OCI-LY1 (cell line): ENCODE measurements at regions not wholly inside any gene's neighbourhood (a gene's known extent, or its start where the extent isn't known, plus 50 kb on each side); places are given as distances from the start of the nearest gene placed in this dataset.

ENCODE experiments used
- EZH2 ChIP-seq: fragments of 200-600 bp; sonication (generic), shearing (Covaris generic); IDR thresholded peaks from 2 replicates; pipeline ENCODE4 v1.8.0; 2017; ENCODE audit warnings: borderline replicate concordance, mixed run types, mild to moderate bottlenecking, antibody characterized with exemption, low read length, moderate library complexity, mixed read lengths
- TF ChIP-seq, protein P1 (sequence below): fragments of 200-600 bp; sonication (generic), shearing (Covaris generic); IDR thresholded peaks from 2 replicates; pipeline ENCODE4 v1.5.1; 2017; ENCODE audit warnings: mild to moderate bottlenecking, antibody characterized with exemption, low read length, moderate library complexity, mixed read lengths

DNA sequence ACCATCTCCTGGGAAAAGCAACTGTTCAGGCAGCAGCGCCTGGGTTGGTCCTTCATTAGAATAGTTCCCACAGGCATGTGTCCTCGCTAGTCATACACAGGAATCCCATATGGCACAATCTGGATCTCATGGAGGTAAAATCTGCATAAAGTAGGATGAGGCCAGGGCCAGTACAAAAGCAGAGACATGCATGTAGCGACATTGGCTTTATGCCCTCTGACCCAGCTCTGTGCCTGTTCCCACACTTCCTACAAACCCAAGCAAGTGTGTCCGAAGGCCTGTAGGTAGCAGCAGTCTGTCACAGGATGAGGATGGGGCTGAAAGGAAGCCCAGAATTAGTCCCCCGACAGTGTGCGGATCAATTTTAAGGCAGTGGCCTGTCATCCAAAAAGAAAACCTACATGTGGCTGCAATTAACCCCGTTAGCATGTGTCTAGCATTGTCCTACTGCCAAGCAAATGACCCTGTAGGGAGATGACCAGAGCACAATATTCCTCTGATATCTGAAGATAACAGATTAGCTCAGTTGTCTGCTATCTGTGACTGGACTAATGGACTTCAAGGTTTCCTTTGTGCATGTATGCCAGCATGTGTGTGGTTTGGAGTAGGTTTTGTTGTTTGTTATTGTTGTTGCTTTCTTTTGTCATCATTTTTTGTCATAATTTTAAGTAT is 178.8 kb downstream of the TMEM161B start:
- TF ChIP-seq, protein P1, sequence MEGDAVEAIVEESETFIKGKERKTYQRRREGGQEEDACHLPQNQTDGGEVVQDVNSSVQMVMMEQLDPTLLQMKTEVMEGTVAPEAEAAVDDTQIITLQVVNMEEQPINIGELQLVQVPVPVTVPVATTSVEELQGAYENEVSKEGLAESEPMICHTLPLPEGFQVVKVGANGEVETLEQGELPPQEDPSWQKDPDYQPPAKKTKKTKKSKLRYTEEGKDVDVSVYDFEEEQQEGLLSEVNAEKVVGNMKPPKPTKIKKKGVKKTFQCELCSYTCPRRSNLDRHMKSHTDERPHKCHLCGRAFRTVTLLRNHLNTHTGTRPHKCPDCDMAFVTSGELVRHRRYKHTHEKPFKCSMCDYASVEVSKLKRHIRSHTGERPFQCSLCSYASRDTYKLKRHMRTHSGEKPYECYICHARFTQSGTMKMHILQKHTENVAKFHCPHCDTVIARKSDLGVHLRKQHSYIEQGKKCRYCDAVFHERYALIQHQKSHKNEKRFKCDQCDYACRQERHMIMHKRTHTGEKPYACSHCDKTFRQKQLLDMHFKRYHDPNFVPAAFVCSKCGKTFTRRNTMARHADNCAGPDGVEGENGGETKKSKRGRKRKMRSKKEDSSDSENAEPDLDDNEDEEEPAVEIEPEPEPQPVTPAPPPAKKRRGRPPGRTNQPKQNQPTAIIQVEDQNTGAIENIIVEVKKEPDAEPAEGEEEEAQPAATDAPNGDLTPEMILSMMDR, result no peak
- TF ChIP-seq EZH2, result no peak
